ENCODE measurements at regions not wholly inside any gene's neighbourhood (a gene's known extent, or its start where the extent isn't known, plus 50 kb on each side); places are given as distances from the start of the nearest gene placed in this dataset.
A peak's percentile ranks its signal among the peaks of the same experiment; 100 is the strongest.
"Not testable (repeated sequence)": the region's sequence is repeated elsewhere in the genome, so short reads cannot be mapped to it uniquely, and the experiment has no call there.

DNA sequence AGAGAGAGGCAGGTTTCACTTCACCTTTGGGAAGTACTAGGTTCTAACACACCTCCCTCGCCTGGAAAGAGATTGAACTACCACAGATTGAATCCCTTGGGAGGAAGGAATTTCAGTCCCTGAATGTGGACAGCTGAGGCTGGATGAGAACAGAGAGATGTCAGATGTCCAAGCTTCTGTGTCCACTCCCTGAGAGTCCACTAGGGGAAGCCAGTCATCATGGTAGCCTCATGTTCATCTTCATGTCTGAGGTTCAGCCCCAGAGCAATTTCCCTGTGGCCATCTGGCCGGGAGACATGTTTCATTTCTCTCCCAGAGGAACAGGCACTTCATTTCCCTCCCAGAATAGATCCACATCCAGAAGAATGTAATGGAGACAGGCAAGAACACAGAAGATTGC is 74.8 kb downstream of the TRIM43 start:
- DNase-seq; H3K4me3 ChIP-seq (ENCODE audit: low read depth in 2 of 2, low read length in 1 of 2); H3K9me2 ChIP-seq; CTCF ChIA-PET; H3K9me3 ChIP-seq; H3K4me2 ChIP-seq; H3K27me3 ChIP-seq (ENCODE audit: insufficient read depth); H3K27ac ChIP-seq (ENCODE audit: low read depth in 2 of 2, low read length in 1 of 2); H3K9ac ChIP-seq; H3K36me3 ChIP-seq (replicated peaks in 1 of 2; ENCODE audit: control insufficient read depth in 1 of 2, insufficient read depth in 2 of 2, low read length in 1 of 2); H3K79me2 ChIP-seq (ENCODE audit: insufficient read depth); H4K20me1 ChIP-seq (ENCODE audit: insufficient read depth); POLR2A ChIA-PET: not testable (repeated sequence)
- TF ChIP-seq, protein P1, sequence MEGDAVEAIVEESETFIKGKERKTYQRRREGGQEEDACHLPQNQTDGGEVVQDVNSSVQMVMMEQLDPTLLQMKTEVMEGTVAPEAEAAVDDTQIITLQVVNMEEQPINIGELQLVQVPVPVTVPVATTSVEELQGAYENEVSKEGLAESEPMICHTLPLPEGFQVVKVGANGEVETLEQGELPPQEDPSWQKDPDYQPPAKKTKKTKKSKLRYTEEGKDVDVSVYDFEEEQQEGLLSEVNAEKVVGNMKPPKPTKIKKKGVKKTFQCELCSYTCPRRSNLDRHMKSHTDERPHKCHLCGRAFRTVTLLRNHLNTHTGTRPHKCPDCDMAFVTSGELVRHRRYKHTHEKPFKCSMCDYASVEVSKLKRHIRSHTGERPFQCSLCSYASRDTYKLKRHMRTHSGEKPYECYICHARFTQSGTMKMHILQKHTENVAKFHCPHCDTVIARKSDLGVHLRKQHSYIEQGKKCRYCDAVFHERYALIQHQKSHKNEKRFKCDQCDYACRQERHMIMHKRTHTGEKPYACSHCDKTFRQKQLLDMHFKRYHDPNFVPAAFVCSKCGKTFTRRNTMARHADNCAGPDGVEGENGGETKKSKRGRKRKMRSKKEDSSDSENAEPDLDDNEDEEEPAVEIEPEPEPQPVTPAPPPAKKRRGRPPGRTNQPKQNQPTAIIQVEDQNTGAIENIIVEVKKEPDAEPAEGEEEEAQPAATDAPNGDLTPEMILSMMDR (IDR thresholded peaks at IDR 0.05) = peak; percentile 30
- H3F3A ChIP-seq (replicated peaks; ENCODE audit: insufficient read depth) = peaks cover 12% of the 10 kb centered on the region
- peaks cover 6 to 17% of the 10 kb centered on the region in 2 experiments; a peak in 3 of 4 replicates for H3K4me1 ChIP-seq (ENCODE audit: control insufficient read depth in 1 of 2, insufficient read depth in 2 of 2, low read depth in 1 of 2, low read length in 1 of 2)
- 0 out of 2 replicates have a peak overlapping the region, but pooled peaks have one; percentile 29 for H2AFZ ChIP-seq (ENCODE audit: low read depth)
- WGBS (ENCODE audit: low lambda C conversion rate) = 36% methylated on average over 2 of the region's 2 CpGs

DNA sequence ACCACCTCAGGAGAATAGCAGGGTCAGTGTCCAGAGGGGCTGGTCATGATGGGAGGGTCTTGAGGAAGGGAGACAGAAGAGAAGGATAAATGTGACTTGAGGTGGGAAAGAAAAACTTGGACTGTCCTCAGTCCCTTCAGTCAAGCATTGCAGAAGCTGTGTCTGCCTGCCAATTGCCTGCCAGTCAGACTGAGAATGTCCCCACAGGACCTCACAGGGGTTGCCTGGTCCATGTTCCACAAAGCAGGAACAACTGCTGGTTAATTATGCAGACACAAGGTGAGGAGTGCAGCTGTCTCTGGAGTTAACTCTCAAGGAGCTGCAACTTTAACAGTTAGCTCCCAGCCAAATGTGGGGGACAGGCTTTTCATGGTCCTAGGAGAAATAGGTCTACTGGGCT is 75.7 kb downstream of the TRIM43 start:
- H3K4me2 ChIP-seq = no peak overlapping the region
- CTCF ChIA-PET = no interaction called here

DNA sequence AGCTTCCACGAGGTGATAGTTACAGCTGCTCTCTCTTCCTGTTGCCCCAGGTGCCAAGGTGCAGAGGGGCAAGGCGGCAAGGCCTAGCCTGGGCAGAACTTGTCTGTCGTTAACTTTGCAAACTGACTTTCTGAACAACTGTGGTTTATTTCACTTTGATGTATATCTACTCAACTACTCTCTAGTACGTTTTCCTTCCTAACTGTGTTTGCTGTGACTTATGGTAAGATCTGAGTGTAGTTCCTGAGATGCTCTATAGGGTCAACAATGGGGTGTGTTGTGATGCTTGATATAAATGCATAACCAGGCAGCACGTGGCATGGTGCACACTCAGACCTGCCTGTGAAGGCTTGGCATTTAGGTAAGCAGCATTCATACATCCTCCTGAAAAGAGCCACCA is 77.1 kb downstream of the TRIM43 start:
- H3K27me3 ChIP-seq (ENCODE audit: insufficient read depth); H3K9me3 ChIP-seq; H3K9me2 ChIP-seq; POLR2A ChIA-PET; H3K9ac ChIP-seq; H3K27ac ChIP-seq (ENCODE audit: low read depth in 2 of 2, low read length in 1 of 2); H3K36me3 ChIP-seq (replicated peaks in 1 of 2; ENCODE audit: control insufficient read depth in 1 of 2, insufficient read depth in 2 of 2, low read length in 1 of 2); H3K4me3 ChIP-seq (ENCODE audit: low read depth in 2 of 2, low read length in 1 of 2); H2AFZ ChIP-seq (ENCODE audit: low read depth); DNase-seq; H4K20me1 ChIP-seq (ENCODE audit: insufficient read depth); H3K79me2 ChIP-seq (ENCODE audit: insufficient read depth); H3K4me2 ChIP-seq: not testable (repeated sequence)
- Histone ChIP-seq H3F3A (replicated peaks; ENCODE audit: insufficient read depth) (peaks cover 12% of the 10 kb centered on the region), H3K4me1 (ENCODE audit: control insufficient read depth in 1 of 2, insufficient read depth in 2 of 2, low read depth in 1 of 2, low read length in 1 of 2) (peaks cover 6 to 17% of the 10 kb centered on the region in 2 experiments; a peak in 3 of 4 replicates)
- CTCF ChIA-PET = interaction anchor here (1.0 kb wide), 1 partner anchor 280 kb away, joined by 3 read pairs; no protein-coding TSS in a partner anchor
- WGBS (ENCODE audit: low lambda C conversion rate) = 62% methylated on average over 5 of the region's 5 CpGs

More for the DNA sequence above, 75.7 kb downstream of the TRIM43 start:
- TF ChIP-seq RAD21 (IDR thresholded peaks at IDR 0.05; ENCODE audit: low read length) = no peak
- TF ChIP-seq USF1 (IDR thresholded peaks at IDR 0.05; ENCODE audit: borderline replicate concordance, low read depth) = no peak
- no peak for TF ChIP-seq MXI1 (IDR thresholded peaks at IDR 0.05; ENCODE audit: low read depth, low read length)
- no peak for TF ChIP-seq YY1 (IDR thresholded peaks at IDR 0.05; ENCODE audit: low read depth)
- Histone ChIP-seq H2AFZ (ENCODE audit: low read depth) (no peak overlapping the region), H3F3A (replicated peaks; ENCODE audit: insufficient read depth) (peaks cover 12% of the 10 kb centered on the region), H3K9ac (no peak overlapping the region), H3K4me1 (ENCODE audit: control insufficient read depth in 1 of 2, insufficient read depth in 2 of 2, low read depth in 1 of 2, low read length in 1 of 2) (peaks cover 6 to 17% of the 10 kb centered on the region in 2 experiments; a peak in 3 of 4 replicates), H3K27ac (ENCODE audit: low read depth in 2 of 2, low read length in 1 of 2) (no peak overlapping the region), H3K9me3 (no peaks in the 10 kb centered on the region), H3K27me3 (ENCODE audit: insufficient read depth) (no peaks in the 10 kb centered on the region), H3K36me3 (replicated peaks in 1 of 2; ENCODE audit: control insufficient read depth in 1 of 2, insufficient read depth in 2 of 2, low read length in 1 of 2) (no peaks in the 10 kb centered on the region), H4K20me1 (ENCODE audit: insufficient read depth) (no peaks in the 10 kb centered on the region), H3K9me2 (no peaks in the 10 kb centered on the region), H3K79me2 (ENCODE audit: insufficient read depth) (no peaks in the 10 kb centered on the region), H3K4me3 (ENCODE audit: low read depth in 2 of 2, low read length in 1 of 2) (no peak overlapping the region)
- POLR2A ChIA-PET = no interaction called here
- DNase-seq = no peak
